GM19467 (cell line): ENCODE measurements at regions not wholly inside any gene's neighbourhood (a gene's known extent, or its start where the extent isn't known, plus 50 kb on each side); places are given as distances from the start of the nearest gene placed in this dataset.
A peak's percentile ranks its signal among the peaks of the same experiment; 100 is the strongest.
"Not testable (repeated sequence)": the region's sequence is repeated elsewhere in the genome, so short reads cannot be mapped to it uniquely, and the experiment has no call there.

Source experiments
- ATAC-seq: cut with Tn5 transposase; IDR thresholded peaks from one replicate; pipeline ENCODE4 v1.9.1; 2021; ENCODE audit warnings: mild to moderate bottlenecking, moderate library complexity; ENCODE audit not compliant: unreplicated experiment

DNA sequence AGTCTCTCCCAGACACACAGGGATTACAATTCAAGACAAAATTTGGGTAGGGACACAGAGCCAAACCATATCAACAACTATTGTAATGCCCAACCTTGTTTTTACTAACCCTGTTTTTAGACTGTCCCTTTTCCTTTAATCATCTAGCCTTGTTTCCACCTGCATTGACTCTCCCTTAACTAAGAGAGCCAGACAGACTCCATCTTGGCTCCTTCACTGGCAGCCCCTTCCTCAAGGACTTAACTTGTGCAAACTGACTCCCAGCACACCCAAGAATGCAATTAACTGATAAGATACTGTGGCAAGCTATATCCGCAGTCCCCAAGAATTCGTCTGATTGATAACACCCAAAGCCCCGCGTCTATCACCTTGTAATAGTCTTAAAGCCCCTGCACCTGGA is 151.8 kb upstream of the DGKB start:
- not testable (repeated sequence) for ATAC-seq

DNA sequence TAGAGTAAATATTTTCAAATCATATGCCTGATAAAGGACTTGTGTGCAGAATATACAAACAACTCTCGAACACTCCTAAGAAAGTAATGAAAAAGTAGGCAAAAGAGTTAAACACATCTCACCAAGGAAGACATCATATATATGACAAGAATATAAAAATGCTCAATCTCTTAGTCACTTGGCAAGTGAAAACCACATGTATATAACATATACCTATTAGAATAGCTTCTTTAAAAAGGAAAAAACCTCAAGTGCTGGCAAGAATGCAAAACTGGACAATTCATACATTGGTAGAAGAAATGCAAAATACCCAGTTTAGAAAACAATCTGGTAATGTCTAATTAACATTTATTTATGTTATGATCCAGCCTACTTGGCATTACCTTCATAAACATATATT is 146.6 kb upstream of the DGKB start:
- ATAC-seq: no peak

DNA sequence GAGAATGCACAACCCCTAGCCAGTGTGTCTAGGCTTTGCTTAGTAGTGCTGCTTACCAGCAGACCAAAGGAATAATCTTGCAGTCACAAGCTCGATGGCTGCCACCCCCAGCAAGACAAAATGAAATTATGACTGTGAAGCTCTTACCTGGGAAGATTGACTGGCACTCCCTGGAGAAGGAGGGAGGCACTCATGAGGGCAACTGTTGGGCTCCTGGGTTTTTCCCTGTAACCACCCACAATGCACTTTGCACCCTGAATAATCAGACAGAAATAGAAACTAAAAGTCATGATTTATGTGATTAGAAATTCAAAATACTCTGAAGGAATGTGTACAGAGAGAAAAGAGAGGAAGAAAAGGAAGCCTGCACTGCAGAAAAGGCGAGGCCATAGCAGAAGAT is 144.3 kb upstream of the DGKB start:
- no peak for ATAC-seq

DNA sequence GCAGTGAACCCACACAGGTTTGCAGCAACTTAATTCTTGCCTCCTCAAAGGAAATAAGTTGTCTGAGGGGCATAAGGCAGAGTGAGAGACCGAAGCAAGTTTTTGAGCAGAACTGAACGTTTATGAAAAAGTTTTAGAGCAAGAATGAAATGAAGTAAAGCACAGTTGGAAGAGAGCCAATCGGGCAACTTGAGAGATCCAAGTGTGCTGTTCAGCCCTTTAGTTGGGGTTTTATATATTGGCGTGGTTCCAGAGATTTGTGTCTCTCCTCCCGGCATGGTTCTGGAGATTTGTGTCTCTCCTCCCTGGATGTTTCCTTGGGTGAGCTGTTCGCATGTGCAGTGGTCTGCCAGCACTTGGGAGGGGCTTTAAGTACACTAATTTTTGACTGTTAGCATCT is 141.4 kb upstream of the DGKB start:
- no peak for ATAC-seq

DNA sequence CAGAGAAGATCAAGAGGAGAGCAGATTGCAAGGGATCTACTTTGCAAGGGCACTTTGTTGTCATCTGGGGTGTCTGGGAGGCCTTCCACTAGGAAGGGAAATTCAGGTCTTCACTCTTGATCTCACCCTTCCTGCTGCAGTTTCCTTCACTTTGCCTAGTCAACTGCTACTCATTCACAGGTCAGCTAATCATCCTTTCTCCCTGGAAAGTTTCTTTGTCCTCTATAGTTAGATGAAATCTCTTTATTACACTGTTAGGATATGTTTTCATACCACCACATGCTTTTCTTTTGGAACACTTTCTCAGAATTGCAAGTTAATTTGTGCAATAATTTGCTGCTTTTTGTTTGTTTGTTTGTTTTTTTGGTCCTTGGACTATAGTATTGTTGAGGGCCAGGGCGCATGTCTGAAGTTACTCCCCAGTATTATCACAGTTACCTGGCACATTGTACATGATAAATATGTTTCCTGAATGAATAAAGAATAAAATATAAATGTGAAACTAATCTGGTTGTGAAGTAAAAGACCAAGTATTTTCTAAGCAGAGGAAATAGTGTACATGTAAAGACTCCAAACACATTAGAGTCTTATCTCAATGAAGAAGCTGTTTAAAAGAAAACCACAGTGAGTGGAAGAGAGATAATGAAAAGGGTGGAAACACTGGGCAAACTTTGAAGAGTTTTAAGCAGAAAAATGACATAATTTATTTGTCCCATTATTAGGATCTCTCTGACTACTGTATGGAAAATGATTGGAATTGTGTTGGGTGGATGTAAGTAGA is 139.9 kb upstream of the DGKB start:
- no peak for ATAC-seq

DNA sequence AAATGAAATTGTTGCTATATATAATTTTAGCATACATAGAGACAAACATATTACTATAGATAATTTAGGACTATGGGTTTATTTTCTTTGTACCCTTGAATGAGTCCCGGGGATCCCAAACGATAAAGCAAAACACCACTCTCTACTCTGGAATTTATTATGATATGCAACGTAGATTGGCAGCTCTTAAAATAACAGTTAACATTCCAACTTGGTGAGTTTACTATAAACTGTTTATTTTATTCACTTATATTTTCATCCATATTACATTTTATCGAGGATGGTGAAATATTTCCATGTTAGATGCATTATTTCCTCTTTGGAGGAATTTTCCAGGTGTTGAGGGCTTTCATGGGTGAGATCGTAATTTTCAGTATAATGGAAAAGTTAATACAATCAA is 138.7 kb upstream of the DGKB start:
- ATAC-seq: no peak

DNA sequence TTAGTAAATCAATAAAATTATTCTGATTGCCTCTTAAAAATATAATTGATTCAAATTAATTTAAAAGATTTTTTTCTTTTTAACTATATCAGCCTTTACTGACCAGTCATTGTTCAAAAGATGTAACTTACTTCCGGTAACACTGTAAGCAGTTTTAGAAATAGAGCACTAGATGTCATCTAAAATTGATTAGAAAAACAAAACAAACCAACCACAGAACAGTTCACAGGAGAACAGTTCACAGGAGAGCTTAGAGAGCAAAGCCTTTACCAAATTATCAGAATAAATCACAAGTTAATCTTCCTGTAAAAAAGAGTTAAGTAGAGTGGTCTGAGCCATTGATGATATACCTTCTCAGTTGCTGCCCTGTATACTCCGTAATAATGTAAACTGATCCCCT is 133.3 kb upstream of the DGKB start:
- ATAC-seq: no peak

- ATAC-seq: no peak
Measured at GRCh38 chr7:15033039-15033438, 130.5 kb upstream of the DGKB start.

GRCh38 chr7:15018981-15019380 is 116.4 kb upstream of the DGKB start:
- no peak for ATAC-seq

GRCh38 chr7:15016766-15017165 is 114.2 kb upstream of the DGKB start:
- no peak for ATAC-seq

DNA sequence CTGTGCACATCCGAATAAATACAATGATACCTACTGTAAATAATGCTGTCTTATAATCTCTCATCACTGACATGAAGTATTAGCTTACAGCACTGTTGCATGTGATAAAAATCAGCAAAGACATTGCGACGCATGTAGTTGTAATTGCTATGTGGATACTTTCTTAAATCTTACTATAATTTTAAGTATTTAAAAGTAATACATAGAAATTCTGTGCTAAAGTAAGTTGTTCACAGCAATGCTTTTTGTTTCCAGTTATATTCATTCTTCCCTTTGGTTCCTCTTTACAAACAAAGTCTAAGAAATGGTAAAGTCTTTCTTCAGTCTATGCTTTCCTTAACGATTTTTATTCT is 113.7 kb upstream of the DGKB start:
- ATAC-seq: no peak

- ATAC-seq: peak; percentile 95
Measured at GRCh38 chr7:15015545-15016314, 113.2 kb upstream of the DGKB start.

DNA sequence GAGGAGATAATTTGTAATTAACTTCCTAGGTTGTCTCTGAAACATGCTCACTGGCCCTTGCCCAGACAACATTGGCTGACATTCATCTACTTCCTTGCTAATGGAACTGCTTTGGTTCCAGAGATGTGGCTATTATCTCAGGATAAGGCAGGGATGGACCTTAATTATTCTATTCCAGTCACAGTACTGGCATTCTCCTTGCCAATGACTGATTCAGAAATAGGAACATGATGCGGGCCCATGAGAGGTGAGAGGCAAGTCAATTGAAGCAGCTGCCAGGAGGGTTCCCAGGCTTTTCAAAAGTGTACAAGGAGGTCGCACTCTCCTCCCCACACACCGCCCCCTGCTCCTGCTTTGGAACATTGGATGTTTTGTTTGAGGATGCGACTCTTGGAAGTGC is 109.6 kb upstream of the DGKB start:
- no peak for ATAC-seq

GRCh38 chr7:15011289-15011688 is 108.7 kb upstream of the DGKB start:
- no peak for ATAC-seq

DNA sequence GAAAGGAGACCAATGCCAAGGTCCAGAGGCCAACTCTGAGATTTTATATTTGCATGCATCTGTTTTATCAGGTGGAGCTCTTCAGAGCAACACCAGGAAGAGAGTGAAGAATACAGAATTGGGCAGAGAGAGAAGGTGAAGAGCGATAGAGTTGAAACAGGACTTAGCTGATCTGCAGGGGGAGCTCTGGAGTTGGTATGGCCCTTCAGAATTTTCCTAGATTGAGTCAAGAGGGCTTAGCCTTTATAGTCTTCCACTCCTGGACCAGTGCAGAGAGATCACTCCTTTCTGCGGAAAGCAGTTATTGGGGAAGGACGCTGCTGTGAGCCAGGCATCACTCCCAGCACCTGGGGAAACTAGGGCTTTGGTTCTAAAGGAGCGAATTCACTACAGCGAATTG is 105.0 kb upstream of the DGKB start:
- no peak for ATAC-seq

DNA sequence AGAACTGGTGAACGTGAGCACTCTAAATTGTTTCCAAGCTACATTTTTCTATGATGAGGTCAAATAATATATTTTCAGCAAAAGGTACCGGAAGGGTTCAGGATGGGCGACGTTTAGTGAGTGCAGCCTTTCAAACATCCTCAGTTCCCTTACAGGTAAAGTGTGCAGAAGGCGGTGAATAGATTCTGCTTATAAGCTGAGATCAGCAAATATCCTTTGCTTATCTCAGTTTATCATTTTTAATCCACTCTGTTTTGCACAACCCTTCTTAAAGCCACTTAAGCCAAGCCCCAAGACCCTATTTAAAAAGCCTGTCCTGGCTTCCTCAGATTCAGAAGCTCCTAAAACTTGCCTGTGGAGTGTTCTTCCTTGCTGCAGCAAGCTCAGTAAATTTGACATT is 103.1 kb upstream of the DGKB start:
- no peak for ATAC-seq

DNA sequence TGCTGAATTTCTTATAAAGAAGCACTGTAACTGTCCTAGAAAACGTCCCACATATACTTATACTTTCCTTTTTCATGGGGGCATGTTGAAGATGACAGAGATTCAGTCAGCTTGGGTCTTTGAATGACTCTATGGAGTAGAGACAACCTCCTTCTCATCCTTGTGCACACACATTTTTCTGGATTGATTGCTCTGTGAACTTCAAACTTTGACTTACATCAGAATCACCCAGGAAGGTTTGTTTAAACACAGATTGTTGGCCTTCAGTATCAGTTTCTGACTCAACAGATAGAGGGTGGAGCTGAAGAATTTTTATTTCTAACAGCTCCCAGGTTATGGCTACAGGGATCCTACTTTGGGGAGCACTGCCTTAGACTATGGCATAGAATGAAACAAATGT is 97.6 kb upstream of the DGKB start:
- no peak for ATAC-seq

DNA sequence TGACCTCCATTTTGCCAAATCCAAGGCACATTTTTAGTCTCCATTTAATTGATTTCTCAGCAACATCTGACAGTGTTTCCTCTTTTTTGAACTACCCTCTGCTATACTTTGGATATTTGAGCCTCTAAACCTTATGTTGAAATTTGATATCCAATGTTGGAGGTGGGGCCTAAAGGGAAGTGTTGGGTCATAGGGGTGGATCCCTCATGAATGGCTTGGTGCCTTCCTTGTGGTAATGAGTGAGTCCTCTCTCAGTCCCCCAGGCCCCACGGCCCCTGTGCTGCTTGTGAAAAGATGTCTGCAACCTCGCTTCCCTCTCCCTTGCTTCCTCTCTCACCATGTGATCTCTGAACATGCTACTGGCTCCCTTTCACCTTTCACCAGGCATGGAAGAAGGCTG is 96.8 kb upstream of the DGKB start:
- ATAC-seq: no peak

DNA sequence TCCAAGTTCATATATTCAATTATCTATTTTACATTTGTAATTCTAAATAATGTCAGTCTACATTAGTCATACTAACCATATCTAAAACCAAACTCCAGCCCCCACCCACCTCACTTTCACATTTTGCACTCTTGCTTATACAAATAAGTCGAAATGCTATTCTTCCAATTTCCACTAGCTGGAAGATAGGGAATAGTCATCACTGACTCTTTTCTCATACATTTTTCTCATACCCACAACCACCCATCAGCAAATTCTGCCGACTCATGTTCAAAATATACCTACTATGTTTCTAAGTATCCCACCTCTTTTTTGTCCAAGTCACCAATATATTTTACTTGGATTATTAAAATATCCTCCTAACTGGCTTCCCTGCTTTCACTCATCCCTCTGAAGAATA is 93.2 kb upstream of the DGKB start:
- ATAC-seq: no peak

- ATAC-seq: no peak
Measured at GRCh38 chr7:14988941-14989340, 86.4 kb upstream of the DGKB start.

- ATAC-seq: no peak
Measured at GRCh38 chr7:14978687-14979086, 76.1 kb upstream of the DGKB start.

DNA sequence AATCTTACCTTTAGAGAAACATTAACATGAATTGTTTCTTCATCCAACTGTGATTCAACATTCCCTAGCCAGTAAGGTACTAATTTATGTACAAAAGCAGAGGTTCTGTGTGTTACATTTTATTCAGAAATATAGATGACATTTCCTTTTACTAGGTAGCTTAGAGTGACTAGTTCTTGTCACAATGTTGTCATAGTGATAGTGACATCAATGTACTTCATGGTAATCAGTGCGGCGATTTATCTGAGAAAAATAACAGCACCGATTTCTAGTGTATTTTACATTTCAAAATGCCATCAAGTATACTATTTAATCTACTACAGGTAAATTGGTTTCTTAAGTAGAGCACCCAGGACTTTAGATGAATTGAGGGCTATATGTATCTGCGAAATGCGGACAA is 72.1 kb upstream of the DGKB start:
- ATAC-seq: no peak
